COLO668 (cell line): ENCODE measurements at regions not wholly inside any gene's neighbourhood (a gene's known extent, or its start where the extent isn't known, plus 50 kb on each side); places are given as distances from the start of the nearest gene placed in this dataset.
"Not testable (repeated sequence)": the region's sequence is repeated elsewhere in the genome, so short reads cannot be mapped to it uniquely, and the experiment has no call there.

Experiments used
- DNase-seq: peaks from one replicate; lab custom pipeline; 2025; ENCODE audit not compliant: unreplicated experiment; lab: John Stamatoyannopoulos, UW

DNA sequence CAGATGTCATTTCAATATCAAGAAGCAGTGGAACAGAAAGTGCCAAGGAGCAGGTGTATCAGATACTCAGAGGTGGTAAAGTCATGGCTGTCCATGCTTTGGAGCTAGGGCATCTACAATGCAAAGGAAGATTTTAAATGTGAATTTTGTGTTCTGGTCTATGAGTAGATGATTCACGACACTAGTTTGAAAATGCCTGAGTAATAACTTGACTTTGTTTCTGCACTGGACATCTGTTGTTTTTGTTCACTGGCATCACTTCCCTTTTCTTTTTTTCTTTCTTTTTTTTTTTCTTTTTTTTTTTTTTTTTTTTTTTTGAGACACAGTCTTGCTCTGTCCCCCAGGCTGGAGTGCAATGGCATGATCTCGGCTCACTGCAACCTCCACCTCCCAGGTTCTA, 460.7 kb upstream of the PAPPA start:
- DNase-seq = not testable (repeated sequence)

DNA sequence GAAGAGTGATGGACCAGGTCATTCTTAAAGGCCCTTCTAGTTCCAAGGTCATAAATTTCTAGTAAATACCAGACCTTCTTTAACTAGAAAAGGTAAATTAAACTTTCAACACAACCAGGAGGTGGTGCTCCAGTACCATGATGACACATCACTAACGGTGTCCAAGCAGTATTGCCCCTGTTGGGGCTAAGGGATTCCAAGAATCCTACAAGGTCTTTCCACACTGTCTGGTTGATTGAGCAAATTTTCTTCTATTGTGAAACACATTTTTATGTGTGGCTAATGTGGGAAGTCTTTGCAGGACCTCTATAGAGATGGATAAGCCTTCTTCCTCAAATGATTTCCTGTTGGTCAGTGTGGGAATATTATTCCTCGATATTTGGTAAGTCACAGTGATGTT, 459.6 kb upstream of the PAPPA start:
- no peak for DNase-seq

DNA sequence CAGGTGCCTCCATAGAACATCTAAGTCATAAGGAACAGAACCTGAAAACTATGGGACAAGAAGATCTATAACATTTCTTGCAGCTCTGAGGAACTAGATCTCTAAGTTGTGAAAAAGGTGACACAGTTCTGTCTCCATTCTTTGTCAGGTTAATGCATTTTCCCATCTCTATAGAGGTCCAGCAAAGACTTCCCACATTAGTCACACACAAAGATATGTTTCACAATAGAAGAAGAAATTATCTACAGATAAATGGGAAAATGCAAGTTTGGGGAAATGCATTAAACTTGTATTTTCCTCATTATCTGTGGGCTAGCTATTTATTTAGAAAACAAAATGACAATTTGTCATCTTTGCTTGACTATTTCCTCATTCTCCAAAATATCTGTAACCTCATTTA, 458.6 kb upstream of the PAPPA start:
- no peak for DNase-seq

GRCh38 chr9:115712981-115713380, 440.6 kb upstream of the PAPPA start:
- DNase-seq = no peak

DNA sequence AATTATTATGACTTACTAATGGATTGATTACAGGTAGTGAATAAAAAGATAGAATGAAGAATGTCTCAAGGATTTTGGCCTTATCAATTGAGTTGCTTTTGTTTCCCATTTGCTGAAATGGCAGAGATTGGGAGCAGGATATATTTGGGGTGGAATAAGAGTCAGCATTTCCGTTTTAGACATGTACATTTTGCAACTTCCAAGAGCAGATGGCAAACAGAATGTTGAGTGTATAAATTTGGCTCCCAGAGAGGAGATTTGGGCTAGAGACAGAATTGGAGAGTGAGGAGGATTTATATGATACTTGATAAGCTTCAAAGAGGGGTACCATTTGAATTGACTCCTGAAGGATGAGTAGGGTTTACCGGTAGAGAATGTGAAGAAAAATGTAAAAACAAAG, 437.9 kb upstream of the PAPPA start:
- no peak for DNase-seq

- DNase-seq = no peak
Observed at GRCh38 chr9:115717298-115717697, 436.3 kb upstream of the PAPPA start.

- DNase-seq = no peak
Observed at GRCh38 chr9:115717711-115718173, 435.8 kb upstream of the PAPPA start.

GRCh38 chr9:115730396-115730795, 423.2 kb upstream of the PAPPA start:
- no peak for DNase-seq

- no peak for DNase-seq
Observed at GRCh38 chr9:115730845-115731244, 422.7 kb upstream of the PAPPA start.

- DNase-seq = no peak
Observed at GRCh38 chr9:115733318-115734110, 420.1 kb upstream of the PAPPA start.

GRCh38 chr9:115739096-115739875, 414.3 kb upstream of the PAPPA start:
- DNase-seq = no peak

- DNase-seq = no peak
Observed at GRCh38 chr9:115740986-115741385, 412.6 kb upstream of the PAPPA start.

DNA sequence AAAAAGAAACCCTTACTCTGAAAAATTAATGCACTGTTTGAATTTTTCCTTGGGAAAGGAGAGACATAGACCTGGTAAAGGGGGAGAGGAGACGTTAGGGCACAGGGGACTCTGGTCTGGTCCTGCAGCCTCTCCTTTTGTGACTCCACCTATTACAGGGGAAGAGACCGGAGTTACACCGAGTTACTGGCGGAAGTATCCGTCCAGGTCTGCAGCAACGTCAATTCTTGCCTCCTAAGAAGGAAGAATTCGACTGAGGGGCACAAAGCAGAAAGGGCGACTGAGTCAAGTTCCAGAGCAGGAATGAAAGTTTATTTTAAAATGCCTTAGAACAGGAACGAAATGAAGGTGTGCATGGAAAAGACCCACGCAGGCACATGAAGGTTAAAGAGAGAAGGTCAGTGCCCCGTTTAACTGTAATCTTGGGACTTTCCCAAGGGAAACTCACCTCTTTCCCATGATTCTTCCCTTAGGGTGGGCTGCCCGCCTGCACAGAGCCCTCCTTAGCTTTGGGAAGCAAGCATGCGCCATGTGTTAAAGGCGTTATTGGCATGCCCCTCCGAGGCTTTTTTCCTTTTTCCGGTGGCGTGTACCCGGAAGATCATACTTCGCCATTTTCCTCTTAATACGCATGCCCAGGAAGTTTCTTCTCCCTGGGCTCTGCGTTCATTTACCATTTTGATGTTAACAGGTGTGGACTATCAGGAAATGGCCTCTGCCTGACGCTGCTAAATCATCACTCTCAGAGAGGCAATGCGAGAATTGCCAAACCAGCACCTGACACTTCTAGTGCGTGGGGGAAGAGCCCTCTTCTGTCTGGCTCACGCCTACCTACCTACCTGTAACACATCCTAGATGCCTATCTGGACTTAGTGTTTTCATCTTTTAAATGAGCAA, 409.6 kb upstream of the PAPPA start:
- no peak for DNase-seq

GRCh38 chr9:115746496-115746895, 407.1 kb upstream of the PAPPA start:
- DNase-seq = no peak

GRCh38 chr9:115747731-115748130, 405.9 kb upstream of the PAPPA start:
- DNase-seq = no peak

DNA sequence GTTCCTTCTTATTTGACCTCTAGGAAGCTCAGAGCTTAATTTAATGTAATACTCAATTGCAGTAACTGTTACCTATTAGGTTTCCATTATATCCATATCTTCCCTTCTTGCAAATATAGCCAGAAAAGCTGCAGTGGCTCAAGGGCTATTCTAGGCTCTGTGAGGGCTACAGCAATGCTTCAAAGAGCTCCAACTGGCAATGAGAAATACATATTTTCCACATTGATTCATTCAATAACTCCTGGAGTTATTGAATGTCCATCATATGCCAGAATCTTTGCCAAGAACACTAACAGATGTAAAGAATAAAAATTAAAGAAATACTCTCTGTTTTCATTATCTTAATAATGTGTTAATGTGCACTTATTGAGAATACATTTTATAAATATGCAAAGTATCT, 396.9 kb upstream of the PAPPA start:
- DNase-seq = no peak

- DNase-seq = no peak
Observed at GRCh38 chr9:115757461-115757860, 396.1 kb upstream of the PAPPA start.

DNA sequence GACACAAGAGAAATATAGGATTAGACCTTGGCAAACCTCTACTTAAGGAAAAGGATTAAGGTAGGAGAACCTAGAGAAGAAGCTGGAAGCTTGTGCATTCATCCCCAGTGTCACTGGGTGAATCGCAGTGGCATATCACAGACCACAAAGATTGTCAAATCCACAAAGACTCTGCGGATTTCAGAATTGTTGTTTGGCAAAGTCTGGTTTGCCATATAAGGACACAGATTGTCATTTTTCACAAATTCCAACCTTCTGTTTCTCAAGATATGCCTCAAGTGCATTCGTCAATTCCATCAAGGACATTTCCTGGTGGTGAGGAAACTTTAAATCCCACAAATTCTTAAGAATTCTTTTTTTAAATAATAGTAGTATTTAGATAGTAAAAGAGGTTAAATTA, 395.1 kb upstream of the PAPPA start:
- no peak for DNase-seq

- no peak for DNase-seq
Observed at GRCh38 chr9:115759426-115759825, 394.2 kb upstream of the PAPPA start.

DNA sequence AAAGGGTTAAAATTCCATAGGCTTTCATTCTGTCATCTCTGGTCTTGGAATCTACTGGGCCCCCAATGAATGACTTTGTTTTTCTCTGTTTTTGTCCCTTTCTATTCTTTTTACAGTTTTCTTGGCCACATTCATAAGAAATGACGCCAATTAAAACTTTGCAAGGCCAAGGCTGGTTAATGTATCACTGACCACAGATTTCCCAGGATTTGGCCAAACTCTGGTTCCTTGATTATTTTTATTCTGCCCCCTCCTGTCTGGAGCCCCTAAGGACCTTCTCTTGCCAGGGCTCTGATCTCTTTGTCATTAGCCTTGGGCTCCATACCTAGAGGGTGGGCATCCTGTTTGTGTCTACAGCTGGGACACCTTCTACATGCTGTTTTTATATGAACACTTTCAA, 388.9 kb upstream of the PAPPA start:
- DNase-seq = no peak

DNA sequence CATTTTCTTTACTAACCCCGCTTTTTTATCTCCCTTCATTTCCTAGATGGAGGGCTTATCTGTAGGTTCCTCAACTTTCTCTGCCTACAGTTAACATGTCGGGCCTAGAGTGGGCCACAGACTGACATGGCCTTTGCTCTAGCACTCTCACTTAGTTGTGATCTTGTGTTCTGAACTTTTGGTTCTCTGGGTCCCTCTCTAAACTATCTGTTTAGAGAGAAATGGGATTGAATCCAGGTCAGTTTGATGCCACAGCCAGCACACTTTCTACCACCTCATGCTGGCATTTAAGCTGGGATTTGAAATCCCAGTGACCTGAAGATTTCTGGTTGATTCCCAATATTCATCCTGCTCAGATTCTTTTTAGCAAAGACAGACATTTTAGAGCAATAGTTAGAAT, 388.5 kb upstream of the PAPPA start:
- DNase-seq = no peak
